SK-N-SH treated with all-trans-retinoic acid at 6 μM for 48 hours (cell line): ENCODE measurements at regions not wholly inside any gene's neighbourhood (a gene's known extent, or its start where the extent isn't known, plus 50 kb on each side); places are given as distances from the start of the nearest gene placed in this dataset.

ENCODE experiments used
- ATAC-seq: fragments of 200-7000 bp; cut with Tn5 transposase; 3 replicates; pipeline ENCODE4 v1.9.1; 2020; ENCODE audit warnings: mild to moderate bottlenecking, moderate library complexity
- BACH2 ChIP-seq: fragments of 250-450 bp; sonication (Bioruptor Pico); IDR thresholded peaks from 2 replicates; pipeline ENCODE4 v1.9.0; 2021; ENCODE audit warnings: mild to moderate bottlenecking, borderline replicate concordance
- CSDC2 ChIP-seq: fragments of 250-450 bp; sonication (Bioruptor Pico); IDR thresholded peaks from 2 replicates; pipeline ENCODE4 v1.5.0; 2020; ENCODE audit warnings: mild to moderate bottlenecking, moderate library complexity
- ESRRG ChIP-seq: fragments of 250-450 bp; sonication (Bioruptor Pico); IDR thresholded peaks from 2 replicates; pipeline ENCODE4 v1.6.1; 2021; ENCODE audit warnings: mild to moderate bottlenecking
- GLIS3 ChIP-seq: fragments of 250-450 bp; sonication (Bioruptor Pico); IDR thresholded peaks from 2 replicates; pipeline ENCODE4 v1.5.0; 2020; ENCODE audit warnings: mild to moderate bottlenecking, moderate library complexity
- ISL1 ChIP-seq: fragments of 250-450 bp; sonication (Bioruptor Pico); IDR thresholded peaks from 2 replicates; pipeline ENCODE4 v2.1.2; 2022; ENCODE audit warnings: mild to moderate bottlenecking, moderate library complexity
- OSR1 ChIP-seq: fragments of 250-450 bp; sonication (Bioruptor Pico); IDR thresholded peaks from 2 replicates; pipeline ENCODE4 v1.8.0; 2022; ENCODE audit warnings: moderate library complexity, mild to moderate bottlenecking, inconsistent platforms
- PPARA ChIP-seq: fragments of 250-450 bp; sonication (Bioruptor Pico); IDR thresholded peaks from 2 replicates; pipeline ENCODE4 v1.5.0; 2020; ENCODE audit warnings: mild to moderate bottlenecking, borderline replicate concordance
- RARB ChIP-seq: fragments of 250-450 bp; sonication (Bioruptor Pico); IDR thresholded peaks from 2 replicates; pipeline ENCODE4 v1.8.0; 2021; ENCODE audit warnings: mild to moderate bottlenecking, moderate library complexity
- TCF4 ChIP-seq: fragments of 250-450 bp; sonication (Bioruptor Pico); IDR thresholded peaks from 2 replicates; pipeline ENCODE4 v1.8.0; 2021; ENCODE audit warnings: mild to moderate bottlenecking, moderate library complexity, borderline replicate concordance
- TOX ChIP-seq: fragments of 250-450 bp; sonication (Bioruptor Pico); IDR thresholded peaks from 2 replicates; pipeline ENCODE4 v1.8.0; 2021; ENCODE audit warnings: mild to moderate bottlenecking, moderate library complexity, borderline replicate concordance
- ZC3H10 ChIP-seq: fragments of 250-450 bp; sonication (Bioruptor Pico); IDR thresholded peaks from 2 replicates; pipeline ENCODE4 v1.5.1; 2021; ENCODE audit warnings: mild to moderate bottlenecking, moderate library complexity
- ZFP3 ChIP-seq: fragments of 250-450 bp; sonication (Bioruptor Pico); IDR thresholded peaks from 2 replicates; pipeline ENCODE4 v1.5.0; 2020; ENCODE audit warnings: mild to moderate bottlenecking, moderate library complexity
- ZFP30 ChIP-seq: fragments of 450-650 bp; formaldehyde crosslinking; IDR thresholded peaks from 2 replicates; pipeline ENCODE4 v1.5.0; 2022; ENCODE audit warnings: mild to moderate bottlenecking, moderate library complexity
- ZNF565 ChIP-seq: fragments of 450-650 bp; formaldehyde crosslinking; conservative IDR thresholded peaks from 2 replicates; pipeline ENCODE4 v1.5.0; 2020; ENCODE audit warnings: low read depth, mild to moderate bottlenecking, moderate library complexity
- ZNF70 ChIP-seq: fragments of 450-650 bp; formaldehyde crosslinking; IDR thresholded peaks from 2 replicates; pipeline ENCODE4 v1.5.0; 2020; ENCODE audit warnings: mild to moderate bottlenecking, moderate library complexity
- ZNF8 ChIP-seq: fragments of 450-650 bp; formaldehyde crosslinking; IDR thresholded peaks from 2 replicates; pipeline ENCODE4 v1.5.0; 2020; ENCODE audit warnings: mild to moderate bottlenecking, moderate library complexity
- TF ChIP-seq, protein P1 (sequence below): fragments of 250-450 bp; sonication (Bioruptor Pico); IDR thresholded peaks from 2 replicates; pipeline ENCODE4 v1.8.0; 2020; ENCODE audit warnings: mild to moderate bottlenecking, moderate library complexity, borderline replicate concordance
- TF ChIP-seq, protein P2 (sequence below): fragments of 250-450 bp; sonication (Bioruptor Pico); IDR thresholded peaks from 2 replicates; pipeline ENCODE4 v1.5.0; 2020; ENCODE audit warnings: mild to moderate bottlenecking, moderate library complexity
- TF ChIP-seq, protein P3 (sequence below): fragments of 250-450 bp; sonication (Bioruptor Pico); IDR thresholded peaks from 2 replicates; pipeline ENCODE4 v1.5.1; 2021; ENCODE audit warnings: mild to moderate bottlenecking, moderate library complexity

DNA sequence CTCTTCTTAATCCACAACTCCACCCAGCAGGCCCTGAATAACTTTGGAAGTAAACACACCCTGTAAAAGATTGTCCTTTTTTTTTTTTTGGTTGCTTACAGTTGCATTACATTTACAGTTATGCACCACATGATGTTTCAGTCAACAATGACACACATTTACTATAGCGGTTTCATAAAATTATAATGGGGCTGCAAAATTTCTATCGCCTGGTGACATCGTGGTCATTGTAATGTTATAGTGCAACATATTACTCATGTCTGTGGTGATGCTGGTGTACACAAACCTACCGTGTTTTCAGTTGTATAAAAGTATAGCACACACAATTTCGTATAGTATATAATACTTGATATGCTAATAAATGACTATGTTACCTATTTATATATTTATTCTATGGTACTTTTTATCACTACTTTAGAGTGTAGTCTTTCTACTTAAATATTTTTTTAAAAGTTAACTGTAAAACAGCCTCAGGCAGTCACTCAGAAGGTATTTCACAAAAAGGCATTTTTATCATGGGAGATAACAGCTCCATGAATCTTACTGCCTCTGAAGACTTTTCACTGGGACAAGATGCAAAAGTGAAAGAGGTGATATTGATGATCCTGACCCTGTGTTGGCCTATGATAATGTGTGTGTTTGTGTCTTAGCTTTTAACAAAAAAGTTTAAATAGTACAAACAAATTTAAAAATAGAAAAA is 695.4 kb upstream of the CDH18 start:
- no peak for ATAC-seq
- TF ChIP-seq ZFP3 (no peak), RARB (CRISPR knock-in tag) (no peak), ESRRG (CRISPR knock-in tag) (no peak), ZFP30 (CRISPR knock-in tag) (no peak), ZNF70 (CRISPR knock-in tag) (no peak), OSR1 (CRISPR knock-in tag) (no peak), TCF4 (CRISPR knock-in tag) (no peak), GLIS3 (CRISPR knock-in tag) (no peak), TOX (CRISPR knock-in tag) (no peak)
- TF ChIP-seq, protein P1, sequence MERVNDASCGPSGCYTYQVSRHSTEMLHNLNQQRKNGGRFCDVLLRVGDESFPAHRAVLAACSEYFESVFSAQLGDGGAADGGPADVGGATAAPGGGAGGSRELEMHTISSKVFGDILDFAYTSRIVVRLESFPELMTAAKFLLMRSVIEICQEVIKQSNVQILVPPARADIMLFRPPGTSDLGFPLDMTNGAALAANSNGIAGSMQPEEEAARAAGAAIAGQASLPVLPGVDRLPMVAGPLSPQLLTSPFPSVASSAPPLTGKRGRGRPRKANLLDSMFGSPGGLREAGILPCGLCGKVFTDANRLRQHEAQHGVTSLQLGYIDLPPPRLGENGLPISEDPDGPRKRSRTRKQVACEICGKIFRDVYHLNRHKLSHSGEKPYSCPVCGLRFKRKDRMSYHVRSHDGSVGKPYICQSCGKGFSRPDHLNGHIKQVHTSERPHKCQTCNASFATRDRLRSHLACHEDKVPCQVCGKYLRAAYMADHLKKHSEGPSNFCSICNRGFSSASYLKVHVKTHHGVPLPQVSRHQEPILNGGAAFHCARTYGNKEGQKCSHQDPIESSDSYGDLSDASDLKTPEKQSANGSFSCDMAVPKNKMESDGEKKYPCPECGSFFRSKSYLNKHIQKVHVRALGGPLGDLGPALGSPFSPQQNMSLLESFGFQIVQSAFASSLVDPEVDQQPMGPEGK (CRISPR knock-in tag), result no peak
- TF ChIP-seq, protein P2, sequence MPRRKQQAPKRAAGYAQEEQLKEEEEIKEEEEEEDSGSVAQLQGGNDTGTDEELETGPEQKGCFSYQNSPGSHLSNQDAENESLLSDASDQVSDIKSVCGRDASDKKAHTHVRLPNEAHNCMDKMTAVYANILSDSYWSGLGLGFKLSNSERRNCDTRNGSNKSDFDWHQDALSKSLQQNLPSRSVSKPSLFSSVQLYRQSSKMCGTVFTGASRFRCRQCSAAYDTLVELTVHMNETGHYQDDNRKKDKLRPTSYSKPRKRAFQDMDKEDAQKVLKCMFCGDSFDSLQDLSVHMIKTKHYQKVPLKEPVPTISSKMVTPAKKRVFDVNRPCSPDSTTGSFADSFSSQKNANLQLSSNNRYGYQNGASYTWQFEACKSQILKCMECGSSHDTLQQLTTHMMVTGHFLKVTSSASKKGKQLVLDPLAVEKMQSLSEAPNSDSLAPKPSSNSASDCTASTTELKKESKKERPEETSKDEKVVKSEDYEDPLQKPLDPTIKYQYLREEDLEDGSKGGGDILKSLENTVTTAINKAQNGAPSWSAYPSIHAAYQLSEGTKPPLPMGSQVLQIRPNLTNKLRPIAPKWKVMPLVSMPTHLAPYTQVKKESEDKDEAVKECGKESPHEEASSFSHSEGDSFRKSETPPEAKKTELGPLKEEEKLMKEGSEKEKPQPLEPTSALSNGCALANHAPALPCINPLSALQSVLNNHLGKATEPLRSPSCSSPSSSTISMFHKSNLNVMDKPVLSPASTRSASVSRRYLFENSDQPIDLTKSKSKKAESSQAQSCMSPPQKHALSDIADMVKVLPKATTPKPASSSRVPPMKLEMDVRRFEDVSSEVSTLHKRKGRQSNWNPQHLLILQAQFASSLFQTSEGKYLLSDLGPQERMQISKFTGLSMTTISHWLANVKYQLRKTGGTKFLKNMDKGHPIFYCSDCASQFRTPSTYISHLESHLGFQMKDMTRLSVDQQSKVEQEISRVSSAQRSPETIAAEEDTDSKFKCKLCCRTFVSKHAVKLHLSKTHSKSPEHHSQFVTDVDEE (CRISPR knock-in tag), result no peak
- TF ChIP-seq, protein P3, sequence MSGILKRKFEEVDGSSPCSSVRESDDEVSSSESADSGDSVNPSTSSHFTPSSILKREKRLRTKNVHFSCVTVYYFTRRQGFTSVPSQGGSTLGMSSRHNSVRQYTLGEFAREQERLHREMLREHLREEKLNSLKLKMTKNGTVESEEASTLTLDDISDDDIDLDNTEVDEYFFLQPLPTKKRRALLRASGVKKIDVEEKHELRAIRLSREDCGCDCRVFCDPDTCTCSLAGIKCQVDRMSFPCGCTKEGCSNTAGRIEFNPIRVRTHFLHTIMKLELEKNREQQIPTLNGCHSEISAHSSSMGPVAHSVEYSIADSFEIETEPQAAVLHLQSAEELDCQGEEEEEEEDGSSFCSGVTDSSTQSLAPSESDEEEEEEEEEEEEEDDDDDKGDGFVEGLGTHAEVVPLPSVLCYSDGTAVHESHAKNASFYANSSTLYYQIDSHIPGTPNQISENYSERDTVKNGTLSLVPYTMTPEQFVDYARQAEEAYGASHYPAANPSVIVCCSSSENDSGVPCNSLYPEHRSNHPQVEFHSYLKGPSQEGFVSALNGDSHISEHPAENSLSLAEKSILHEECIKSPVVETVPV (CRISPR knock-in tag), result no peak

DNA sequence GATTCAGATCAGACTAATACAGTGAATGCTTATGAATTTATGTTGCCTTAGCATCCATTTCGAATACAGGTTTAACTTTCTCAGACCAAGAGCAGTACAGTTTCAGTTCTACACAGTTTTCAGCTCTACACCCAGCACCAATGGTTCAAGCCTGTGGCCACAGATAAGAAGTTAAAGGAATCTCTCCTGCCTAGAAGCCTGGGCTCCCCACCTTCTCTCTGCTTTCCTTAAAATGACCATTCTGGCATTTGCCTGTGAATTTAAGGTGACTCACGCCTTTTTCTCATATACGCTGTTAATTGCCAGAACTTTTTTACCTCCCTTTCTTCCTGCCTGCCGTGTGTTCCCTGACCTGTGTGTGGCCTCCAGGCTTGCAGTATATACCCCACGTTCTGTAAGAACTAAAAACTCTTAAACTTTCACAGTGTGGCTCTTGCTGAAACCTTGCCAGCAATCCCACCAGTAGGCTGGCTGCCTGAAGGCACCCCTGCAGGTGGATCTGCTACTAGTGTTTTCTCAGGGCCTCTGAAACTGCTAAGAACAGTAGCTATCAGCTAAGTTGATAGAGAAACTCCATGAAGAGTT is 692.8 kb upstream of the CDH18 start:
- no peak for ATAC-seq

More for the DNA sequence above, 692.8 kb upstream of the CDH18 start:
- TF ChIP-seq ZNF8 (CRISPR knock-in tag) (no peak), BACH2 (CRISPR knock-in tag) (no peak), RARB (CRISPR knock-in tag) (no peak), ZNF565 (CRISPR knock-in tag) (no peak), ZFP3 (no peak), OSR1 (CRISPR knock-in tag) (no peak), CSDC2 (CRISPR knock-in tag) (no peak), ESRRG (CRISPR knock-in tag) (no peak), ZC3H10 (no peak), PPARA (CRISPR knock-in tag) (no peak), ISL1 (CRISPR knock-in tag) (no peak)
- TF ChIP-seq, protein P2 (CRISPR knock-in tag), result no peak
- TF ChIP-seq, protein P3 (CRISPR knock-in tag), result no peak
